Astrocyte (in vitro differentiated cells and primary cell): ENCODE measurements at regions not wholly inside any gene's neighbourhood (a gene's known extent, or its start where the extent isn't known, plus 50 kb on each side); places are given as distances from the start of the nearest gene placed in this dataset.

ENCODE experiments used
- CTCF ChIP-seq: IDR thresholded peaks from 2 replicates; pipeline ENCODE4 v1.5.1; 2011; ENCODE audit warnings: low read depth, mild to moderate bottlenecking, inconsistent platforms, low read length, moderate library complexity; ENCODE audit not compliant: insufficient read depth
- EZH2 ChIP-seq: IDR thresholded peaks from 2 replicates; pipeline ENCODE4 v1.6.1; 2012; ENCODE audit warnings: mild to moderate bottlenecking, low read length, inconsistent platforms; ENCODE audit not compliant: insufficient read depth

GRCh38 chr13:93108111-93108601 is 118.5 kb upstream of the GPC6 start:
- TF ChIP-seq CTCF (no peak), EZH2 (no peak)
